Anterior cingulate cortex (tissue), 58 donors: ENCODE measurements at regions not wholly inside any gene's neighbourhood (a gene's known extent, or its start where the extent isn't known, plus 50 kb on each side); places are given as distances from the start of the nearest gene placed in this dataset.
A peak's percentile ranks its signal among the peaks of the same experiment; 100 is the strongest.
"Not testable (repeated sequence)": the region's sequence is repeated elsewhere in the genome, so short reads cannot be mapped to it uniquely, and the experiment has no call there.

Source experiments
- DNase-seq, 58 donors: peaks; one replicate each; lab custom pipeline; 2025; lab: John Stamatoyannopoulos, UW

DNA sequence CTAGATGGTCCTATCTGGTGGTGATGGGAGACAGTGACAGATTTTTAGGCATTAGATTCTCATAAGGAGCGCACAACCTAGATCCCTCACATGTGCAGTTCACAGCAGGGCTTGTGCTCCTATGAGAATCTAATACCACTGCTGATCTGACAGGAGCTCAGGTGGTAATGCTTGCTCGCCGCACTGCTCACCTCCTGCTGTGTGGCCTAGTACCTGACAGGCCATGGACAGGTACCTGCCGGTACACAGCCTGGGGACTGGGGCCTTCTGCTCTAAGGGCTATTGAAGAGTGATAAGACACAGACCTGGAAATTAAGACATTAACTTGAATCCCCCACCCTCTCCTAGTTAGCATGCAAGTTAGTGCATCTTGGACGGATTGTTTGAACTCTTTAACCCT, 64.4 kb downstream of the KLRB1 start:
- DNase-seq = not testable (repeated sequence)

DNA sequence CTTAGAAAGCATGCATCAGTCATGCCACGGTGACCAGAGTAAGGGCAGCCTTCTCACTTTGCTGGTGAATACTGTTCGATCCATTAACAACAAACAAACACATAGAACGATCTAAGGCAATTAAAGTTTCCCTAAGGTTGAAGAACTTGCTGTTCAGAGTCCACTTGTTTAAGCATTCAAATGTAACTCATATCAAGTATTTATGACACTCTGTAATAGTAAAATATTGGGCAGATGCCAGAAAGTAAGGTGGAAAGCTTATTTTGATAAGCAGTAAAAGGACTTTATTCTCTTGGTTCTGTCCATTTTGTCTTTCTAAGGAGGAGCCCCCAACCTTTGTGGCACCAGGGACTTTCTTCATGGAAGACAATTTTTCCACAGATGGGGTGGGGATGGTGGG, 64.9 kb downstream of the KLRB1 start:
- not testable (repeated sequence) for DNase-seq

DNA sequence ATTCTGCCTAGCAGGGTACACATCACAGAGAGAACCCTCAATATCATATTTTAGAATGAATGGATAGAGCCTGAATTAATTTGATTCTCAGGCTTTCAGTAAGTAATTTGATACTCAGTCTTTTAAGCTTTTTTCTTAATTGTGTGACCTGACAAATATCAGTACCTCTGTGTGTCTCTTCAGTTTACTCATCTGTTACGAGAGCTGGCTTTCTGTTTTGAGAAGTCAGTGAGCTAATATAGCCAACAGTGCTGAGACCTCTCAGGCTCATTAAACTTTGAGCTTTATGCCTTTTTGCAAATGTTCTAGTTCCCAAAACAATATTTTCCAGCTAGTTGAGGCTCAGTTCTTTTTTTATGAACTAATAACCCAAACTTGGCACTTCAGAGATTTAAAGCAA, 91.8 kb downstream of the KLRB1 start:
- not testable (repeated sequence) for DNase-seq

DNA sequence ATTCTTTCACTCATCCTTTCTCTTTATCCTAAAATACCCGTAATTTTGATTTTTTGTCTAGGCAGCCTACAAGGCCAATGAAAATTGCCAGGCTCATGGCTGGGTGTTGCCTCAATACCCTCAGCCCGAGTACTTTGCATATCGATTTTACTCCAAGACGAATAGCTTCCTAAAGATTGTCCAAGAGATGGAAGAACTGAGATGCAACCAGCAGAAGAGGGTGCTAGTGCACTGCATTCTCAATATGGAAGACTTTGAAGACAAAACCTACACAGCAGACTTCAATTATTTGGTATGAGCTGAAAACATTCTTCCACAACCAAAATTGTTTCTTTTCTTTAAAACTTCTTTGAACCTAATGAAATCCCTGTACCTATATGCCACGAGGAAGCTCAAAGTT, 95.0 kb downstream of the KLRB1 start:
- DNase-seq = not testable (repeated sequence)

DNA sequence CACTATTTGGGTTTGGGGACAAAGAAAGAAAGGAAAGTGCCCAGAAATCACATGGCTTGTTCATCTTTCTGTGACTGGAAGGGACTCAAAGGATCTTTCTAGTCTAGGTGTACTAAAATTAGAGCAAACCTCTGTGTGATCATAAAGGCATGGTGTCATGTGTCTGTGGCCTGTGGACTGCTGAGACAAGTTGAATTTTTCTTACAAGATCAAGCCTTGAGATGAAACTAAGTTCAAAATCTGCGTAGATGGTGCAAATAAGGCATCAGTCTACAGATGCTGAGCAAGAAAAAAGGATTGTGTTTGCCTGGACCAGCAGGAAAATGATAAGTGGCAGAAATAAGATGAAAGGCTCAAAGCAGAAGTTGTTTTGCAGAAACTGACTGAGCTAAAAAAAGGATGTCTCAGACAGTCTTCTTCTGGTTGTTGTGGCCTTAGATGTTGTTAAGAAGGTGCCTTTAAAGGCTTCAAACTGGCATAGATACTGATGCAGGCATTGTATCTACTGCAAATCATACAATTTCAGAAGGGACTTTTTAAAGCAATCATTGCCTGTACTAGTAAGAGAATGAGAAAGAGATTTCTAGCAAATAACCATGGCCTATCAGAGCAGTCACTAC, 97.2 kb downstream of the KLRB1 start:
- DNase-seq = not testable (repeated sequence)

DNA sequence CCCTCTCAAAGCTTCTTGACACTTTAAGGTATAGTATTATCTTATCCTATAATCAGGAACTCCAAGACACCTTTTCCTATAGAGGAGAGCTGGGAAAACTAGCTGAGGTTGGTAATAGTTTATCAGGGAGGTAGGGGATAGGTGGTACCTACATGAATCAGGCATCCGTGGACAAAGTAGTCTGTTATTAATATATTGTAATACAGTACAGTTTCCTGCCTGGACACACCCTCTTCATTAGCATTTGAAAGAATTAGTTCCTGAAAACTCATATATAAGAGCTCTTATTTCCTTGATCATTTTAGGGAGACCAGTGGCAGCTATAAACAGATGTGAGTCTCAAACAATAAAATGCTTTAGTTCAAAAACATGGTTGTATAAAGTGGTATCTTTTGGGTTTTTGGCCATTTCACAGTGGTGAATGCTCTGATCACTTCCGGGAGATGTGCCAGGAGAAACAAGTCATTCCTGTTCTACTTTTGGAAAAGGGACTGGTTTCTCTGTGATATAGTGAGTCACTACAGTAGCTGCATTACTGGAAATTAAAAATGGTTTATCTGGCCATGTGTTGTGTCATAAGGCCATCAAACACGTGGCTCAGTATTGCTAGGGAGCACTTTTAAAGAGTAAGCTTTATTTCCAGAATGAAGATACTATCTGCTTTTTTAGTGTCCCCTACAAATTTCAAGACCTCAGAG, 98.1 kb downstream of the KLRB1 start:
- peak in 1 of 58 donors; percentile 11 for DNase-seq

DNA sequence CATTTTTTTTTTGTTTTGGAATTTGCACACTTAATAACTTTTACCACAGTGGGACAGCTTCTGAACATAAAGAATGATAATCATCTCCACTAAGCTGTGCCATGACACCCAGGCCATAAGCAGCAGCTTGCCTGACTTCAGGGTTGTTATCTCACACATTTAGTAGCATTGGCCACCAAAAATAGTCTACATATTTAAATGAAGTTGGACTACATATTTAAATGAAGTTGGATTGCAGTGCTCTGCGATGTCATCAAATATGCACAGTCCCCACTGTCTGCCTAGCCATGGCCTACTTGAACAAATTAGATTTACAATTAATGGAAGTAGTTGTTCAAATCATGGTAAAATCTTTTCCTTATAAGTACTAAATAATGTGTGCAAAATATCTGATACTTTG, 101.0 kb downstream of the KLRB1 start:
- no peak for DNase-seq

DNA sequence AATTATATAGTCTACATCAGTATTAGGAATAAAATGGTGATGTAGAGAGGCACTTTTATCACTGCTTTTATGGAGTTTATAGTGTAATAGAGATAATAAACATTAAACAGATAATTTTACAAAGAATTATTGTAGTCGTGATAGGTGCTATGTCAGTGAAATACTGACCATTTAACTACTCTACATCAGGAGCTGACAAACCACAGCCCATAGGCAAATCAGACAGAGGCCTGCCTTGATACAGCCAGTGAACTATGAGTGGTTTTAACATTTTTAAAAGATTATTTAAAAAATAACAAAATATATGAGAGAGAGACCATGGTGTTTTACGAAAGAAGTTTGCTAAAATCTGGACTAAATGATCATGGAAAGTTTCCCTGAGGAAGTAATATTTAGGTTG, 104.3 kb downstream of the KLRB1 start:
- not testable (repeated sequence) for DNase-seq

DNA sequence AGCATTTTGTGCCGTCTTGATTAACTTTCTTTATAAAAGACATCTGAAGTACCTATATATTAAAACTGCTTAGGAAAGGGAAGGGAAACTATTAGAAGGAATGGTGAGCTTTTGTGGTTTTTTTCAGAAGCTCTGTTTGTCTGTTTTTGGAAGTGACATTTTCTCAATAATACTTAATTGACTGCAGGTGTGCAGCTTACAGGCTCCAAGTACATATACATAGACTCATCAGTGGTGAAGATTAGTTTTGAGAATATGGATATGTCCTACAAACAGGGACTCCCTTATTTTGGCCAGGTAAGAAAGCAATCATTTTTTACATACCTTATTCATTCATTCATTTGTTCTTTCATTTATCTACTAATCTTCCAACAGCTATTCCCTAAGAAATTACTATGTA, 104.9 kb downstream of the KLRB1 start:
- DNase-seq = not testable (repeated sequence)

DNA sequence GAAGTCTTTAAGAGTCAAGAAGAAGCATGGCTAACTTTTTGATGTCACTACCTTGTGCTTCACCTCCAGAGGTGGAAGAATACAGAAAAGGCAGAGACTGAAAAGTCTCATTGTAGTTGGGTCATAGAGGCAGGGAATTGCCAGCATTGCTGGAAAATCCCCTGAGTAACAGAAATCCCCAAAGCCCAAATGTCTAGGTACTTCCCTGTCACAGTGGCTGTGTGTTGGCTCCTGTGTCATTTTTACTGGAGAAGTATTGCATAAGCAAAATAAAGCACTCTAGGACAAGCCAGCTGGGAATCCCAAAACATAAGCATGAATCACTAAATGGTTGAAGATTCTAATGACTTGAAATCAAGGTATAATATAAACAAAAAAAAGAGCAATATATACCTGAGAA, 114.4 kb downstream of the KLRB1 start:
- not testable (repeated sequence) for DNase-seq

DNA sequence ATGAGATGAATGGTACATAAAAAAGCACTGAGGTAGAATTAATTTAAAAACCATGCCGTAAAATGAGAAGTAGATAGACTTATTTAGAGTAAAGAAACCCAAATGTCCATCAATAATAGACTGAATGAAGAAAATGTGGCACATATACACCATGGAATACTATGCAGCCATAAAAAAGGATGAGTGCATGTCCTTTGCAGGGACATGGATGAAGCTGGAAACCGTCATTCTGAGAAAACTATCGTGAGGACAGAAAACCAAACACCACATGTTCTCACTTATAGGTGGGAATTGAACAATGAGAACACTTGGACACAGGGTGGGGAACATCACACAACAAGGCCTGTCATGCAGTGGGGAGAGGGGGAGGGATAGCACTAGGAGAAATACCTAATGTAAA, 126.4 kb downstream of the KLRB1 start:
- DNase-seq = not testable (repeated sequence)

DNA sequence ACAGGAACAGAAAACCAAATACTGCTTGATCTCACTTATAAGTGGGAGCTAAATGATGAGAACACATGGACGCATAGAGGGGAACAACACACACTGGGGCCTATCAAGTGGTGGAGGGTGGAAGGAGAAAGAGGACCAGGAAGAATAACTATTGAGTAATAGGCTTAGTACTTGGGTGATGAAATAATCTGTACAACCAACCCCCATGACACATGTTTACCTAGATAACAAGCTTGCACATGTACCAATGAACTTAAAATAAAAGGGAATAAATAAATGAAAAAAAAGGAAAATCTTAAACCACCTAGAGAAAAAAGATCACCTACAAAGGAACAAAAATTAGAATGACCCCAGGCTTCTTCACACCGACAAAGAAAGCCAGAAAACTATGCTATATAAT, 133.5 kb downstream of the KLRB1 start:
- not testable (repeated sequence) for DNase-seq

DNA sequence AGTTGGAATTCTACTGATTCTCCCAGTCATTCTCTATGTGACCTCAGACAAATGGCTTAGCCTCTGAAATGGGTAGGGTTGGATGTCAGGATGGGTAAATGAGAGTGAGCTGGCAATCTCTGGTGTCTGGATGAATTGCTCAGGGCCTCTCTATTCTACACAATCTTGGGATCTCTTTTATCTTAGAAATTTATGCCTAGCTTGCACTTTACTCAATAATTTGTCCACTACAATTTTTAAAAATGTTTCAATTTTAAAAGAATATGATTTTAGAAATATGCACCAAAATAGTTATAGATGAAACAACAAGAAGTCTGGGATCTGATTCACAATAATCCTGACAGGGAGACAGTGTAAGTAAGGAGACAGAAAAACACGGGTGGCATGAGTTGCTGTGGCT, 134.1 kb downstream of the KLRB1 start:
- not testable (repeated sequence) for DNase-seq

DNA sequence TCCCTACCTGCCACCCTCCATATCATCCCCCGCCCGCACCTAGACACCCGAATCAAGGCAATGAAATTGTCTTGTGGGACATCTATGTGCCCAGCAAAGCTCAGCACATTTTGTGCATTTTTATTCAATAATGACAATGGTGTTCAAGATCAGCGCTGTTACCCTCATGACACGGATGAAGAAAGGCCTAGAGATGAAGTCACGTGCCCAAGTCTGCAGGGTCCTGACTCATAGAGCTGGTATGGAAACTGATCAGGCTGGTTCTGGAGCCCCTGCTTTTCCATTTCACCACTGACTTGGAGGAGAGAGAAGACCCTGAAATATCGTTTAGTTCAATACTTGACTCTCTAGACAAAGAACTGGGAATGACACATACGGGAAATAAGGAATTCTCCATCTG, 136.2 kb downstream of the KLRB1 start:
- not testable (repeated sequence) for DNase-seq

DNA sequence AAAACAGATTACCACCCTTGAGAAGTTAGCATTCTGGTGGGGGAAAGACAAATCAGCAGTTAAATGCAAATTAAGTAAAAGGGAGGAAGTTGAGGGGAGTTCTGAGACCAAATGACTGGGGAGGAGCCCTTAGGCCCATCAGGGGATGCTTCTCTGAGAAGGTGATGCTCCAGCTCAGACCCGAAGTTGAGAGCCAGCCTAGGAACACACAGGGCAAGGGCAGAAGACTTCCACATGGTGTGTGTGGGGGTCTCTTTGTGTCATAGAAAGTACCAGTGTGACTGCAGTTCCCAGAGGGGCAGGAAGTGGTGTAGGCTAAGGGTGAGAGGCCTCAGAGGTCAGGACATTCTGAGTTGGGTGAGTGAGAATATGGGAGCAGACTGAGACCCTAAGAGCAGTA, 137.3 kb downstream of the KLRB1 start:
- DNase-seq = not testable (repeated sequence)

DNA sequence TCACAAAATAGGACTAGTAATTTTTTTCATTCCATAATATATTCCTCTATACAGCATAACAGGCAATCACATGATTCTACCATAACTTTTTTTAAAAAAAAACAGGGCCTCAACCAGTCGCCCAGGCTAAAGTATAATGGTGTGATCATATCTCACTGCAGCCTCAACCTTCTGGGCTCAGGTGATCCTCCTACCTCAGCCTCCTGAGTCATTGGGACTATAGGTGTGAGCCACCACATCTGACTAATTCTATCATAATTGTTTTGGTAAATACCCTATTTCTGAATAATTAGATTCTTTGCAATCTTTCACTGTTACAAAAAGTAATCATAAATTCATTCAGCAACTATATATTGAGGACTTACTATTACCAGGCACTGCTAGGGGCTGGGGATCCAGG, 137.8 kb downstream of the KLRB1 start:
- not testable (repeated sequence) for DNase-seq

DNA sequence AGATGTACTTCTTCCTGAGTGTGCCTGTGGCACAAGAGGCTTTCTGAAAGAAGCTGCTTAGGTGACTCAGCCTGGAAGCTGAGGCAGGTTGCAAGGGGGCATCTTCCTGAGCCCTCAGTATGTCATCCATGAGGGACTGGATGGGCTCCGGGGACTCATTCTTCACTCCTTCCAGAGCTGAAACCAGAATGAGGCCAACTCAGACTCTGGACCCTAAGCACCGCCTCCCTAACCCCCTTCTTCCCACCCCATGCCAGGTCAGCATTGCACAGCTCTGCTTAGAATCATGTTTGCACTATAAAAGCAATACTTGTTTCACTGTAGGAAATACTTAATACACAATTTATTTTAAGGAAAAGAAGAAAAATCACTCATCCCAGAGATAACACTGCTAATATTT, 138.3 kb downstream of the KLRB1 start:
- DNase-seq = not testable (repeated sequence)

DNA sequence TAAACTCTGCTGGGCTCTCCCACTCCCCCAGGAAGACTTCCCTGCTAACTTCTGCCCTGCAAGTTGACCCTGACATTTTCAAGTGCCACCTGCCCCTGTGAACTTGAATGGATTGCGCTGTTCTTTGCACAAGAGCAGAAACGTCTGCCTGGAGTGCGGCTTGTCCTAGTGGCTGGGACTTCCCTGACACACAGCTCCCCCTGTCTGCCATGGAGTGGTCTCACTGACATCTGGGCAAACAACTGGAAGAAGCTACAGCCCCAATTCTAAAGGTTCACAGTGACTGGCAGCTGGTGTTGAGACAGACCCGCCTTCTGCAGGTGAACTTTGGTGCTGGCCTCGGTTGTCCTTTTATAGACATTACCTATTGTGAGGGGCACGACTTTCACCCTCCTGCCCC, 138.7 kb downstream of the KLRB1 start:
- DNase-seq = peak in 35 of 58 donors; percentile 1 to 51 (median 20)

DNA sequence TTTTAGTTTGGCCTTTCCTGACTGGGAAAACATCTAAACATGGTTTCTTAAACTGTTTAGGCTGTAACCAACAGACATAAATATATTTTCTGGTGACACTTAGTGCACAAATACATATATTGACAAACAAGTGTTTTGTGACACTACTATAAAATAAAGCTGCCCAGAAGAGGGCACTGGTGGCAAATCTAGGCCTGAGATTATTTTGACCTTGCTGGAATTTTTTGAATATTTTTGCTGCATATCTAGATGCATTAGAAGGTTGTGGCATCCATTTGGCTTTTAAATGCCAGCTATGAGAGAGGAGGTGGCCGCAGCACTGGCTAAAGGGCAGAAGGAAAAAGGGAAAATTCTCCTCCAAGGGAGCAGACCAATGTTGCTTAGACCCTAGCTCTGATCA, 139.6 kb downstream of the KLRB1 start:
- not testable (repeated sequence) for DNase-seq

DNA sequence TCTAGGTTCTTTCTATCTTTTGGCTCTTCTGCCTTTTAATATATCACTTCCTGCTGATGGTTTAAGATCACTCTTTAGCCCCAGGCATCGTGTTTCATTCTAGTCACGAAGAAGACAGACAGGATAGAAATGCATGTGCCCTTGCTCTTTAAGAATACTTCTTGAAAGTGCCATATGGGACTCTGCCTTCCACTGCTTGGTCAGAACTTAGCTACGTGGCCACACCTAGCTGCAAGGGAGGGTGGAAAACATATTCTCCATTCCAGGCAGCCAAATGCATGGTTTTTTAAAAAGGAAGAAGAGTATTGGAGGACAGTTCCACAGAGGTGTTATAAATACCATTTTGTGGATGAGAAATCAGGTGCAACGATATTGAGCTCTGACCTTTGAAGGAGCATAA, 143.3 kb downstream of the KLRB1 start:
- no peak for DNase-seq

DNA sequence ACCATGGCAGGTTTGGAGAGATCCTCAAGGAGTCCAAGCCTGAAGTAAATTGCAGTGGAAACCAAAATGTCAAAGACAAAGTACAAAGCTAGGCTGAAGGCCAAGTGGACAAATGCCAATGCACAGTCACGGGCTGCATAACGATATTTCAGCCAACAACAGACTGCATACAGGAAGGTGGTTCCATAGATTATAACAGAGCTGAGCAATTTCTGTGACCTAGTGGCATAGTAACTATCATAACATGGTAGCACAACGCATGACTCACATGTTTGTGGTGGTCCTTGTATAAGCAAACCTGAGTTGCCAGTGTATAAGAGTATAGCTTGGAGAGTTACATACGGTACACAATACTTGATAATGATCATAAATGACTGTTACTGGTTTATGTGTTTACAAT, 152.2 kb downstream of the KLRB1 start:
- DNase-seq = peak in 1 of 58 donors; percentile 1

DNA sequence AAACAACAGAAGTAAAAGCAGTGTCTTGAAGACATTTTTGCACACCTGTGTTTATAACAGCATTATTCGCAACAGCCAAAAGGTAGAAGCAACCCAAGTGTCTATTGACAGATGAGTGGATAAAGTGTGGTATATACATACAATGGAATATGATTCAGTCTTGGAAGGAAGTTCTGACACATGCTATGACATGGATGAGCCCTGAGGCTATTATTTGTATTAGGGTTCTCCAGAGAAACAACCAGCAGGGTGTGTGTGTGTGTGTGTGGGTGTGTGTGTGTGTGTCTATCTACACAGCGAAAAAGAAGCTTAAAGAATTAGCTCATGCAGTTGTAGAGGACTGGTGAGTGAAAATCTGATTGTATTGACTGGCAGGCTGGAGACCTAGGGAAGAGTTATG, 153.7 kb downstream of the KLRB1 start:
- DNase-seq = not testable (repeated sequence)
